GM12878 (cell line): ENCODE measurements at regions not wholly inside any gene's neighbourhood (a gene's known extent, or its start where the extent isn't known, plus 50 kb on each side); places are given as distances from the start of the nearest gene placed in this dataset.

Experiments
- MXI1 ChIP-seq: fragments of 150-350 bp; IDR thresholded peaks from 2 replicates; pipeline ENCODE4 v1.6.1; 2011; ENCODE audit warnings: low read depth, mild to moderate bottlenecking, inconsistent platforms, low read length, improper control_type of control experiment
- NFIC ChIP-seq: IDR thresholded peaks from 2 replicates; pipeline ENCODE4 v1.6.1; 2012; ENCODE audit warnings: low read depth, mild to moderate bottlenecking, inconsistent platforms, low read length, moderate library complexity
- NR2C2 ChIP-seq: IDR thresholded peaks from 2 replicates; pipeline ENCODE4 v1.6.1; 2011; ENCODE audit warnings: borderline replicate concordance, low read depth; ENCODE audit not compliant: control insufficient read depth, insufficient read length
- POLR2AphosphoS5 ChIP-seq: IDR thresholded peaks from 2 replicates; pipeline ENCODE4 v1.6.1; 2011; ENCODE audit warnings: mild to moderate bottlenecking, low read length, inconsistent platforms
- POU2F2 ChIP-seq: IDR thresholded peaks from 3 replicates; pipeline ENCODE4 v1.6.1; 2011; ENCODE audit warnings: low read depth, mild to moderate bottlenecking, low read length, borderline replicate concordance
- RFX5 ChIP-seq: IDR thresholded peaks from 2 replicates; pipeline ENCODE4 v1.6.1; 2011; ENCODE audit warnings: low read depth, low read length, improper control_type of control experiment
- TAF1 ChIP-seq: IDR thresholded peaks from 2 replicates; pipeline ENCODE4 v1.6.1; 2011; ENCODE audit warnings: mild to moderate bottlenecking, low read depth, low read length, borderline replicate concordance
- TF ChIP-seq, protein P1 (sequence below): fragments of 450-650 bp; IDR thresholded peaks from 2 replicates; pipeline ENCODE4 v1.6.1; 2017; ENCODE audit warnings: mild to moderate bottlenecking
- TF ChIP-seq, protein P2 (sequence below): fragments of 450-650 bp; IDR thresholded peaks from 2 replicates; pipeline ENCODE4 v1.6.1; 2018; ENCODE audit warnings: mild to moderate bottlenecking, low read depth, moderate library complexity; ENCODE audit not compliant: partially characterized antibody
- TF ChIP-seq, protein P3 (sequence below), 3 experiments: IDR thresholded peaks in 2 of 3; conservative IDR thresholded peaks in 1 of 3; 2 replicates each; pipeline ENCODE4 v1.5.1; 2011; ENCODE audit warnings: low read depth in 3 of 3, low read length in 3 of 3, mild to moderate bottlenecking in 3 of 3, control low read depth in 2 of 3, moderate library complexity in 2 of 3, inconsistent platforms in 1 of 3, mixed read lengths in 1 of 3; ENCODE audit not compliant: control insufficient read depth in 2 of 3, insufficient read depth in 1 of 3; ENCODE audit errors: extremely low read depth in 1 of 3
- TF ChIP-seq, protein P4 (sequence below): IDR thresholded peaks from 2 replicates; pipeline ENCODE4 v1.6.1; 2011; ENCODE audit warnings: low read depth, mild to moderate bottlenecking, low read length, moderate library complexity, borderline replicate concordance; ENCODE audit errors: extremely low read depth

DNA sequence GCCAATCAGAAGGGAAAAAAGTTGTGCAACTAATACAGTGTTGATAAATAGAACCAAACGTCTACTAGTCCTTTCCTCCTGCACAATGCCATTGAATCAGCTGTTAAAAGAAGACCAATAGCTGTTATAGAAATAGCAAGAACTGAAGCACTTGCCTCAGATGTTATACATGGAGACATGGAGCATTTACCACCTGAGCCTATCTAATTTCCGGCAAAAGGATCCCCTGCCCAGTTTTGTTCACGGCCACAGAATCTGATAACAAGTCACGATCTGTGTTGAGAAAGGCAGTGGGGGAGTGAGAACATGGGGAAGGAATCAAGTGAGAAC, 285.4 kb downstream of the ZEB2 start:
- TF ChIP-seq POU2F2 (no peak), TAF1 (no peak), POLR2AphosphoS5 (no peak), NR2C2 (no peak), RFX5 (no peak), MXI1 (no peak), NFIC (no peak)
- TF ChIP-seq, protein P1, sequence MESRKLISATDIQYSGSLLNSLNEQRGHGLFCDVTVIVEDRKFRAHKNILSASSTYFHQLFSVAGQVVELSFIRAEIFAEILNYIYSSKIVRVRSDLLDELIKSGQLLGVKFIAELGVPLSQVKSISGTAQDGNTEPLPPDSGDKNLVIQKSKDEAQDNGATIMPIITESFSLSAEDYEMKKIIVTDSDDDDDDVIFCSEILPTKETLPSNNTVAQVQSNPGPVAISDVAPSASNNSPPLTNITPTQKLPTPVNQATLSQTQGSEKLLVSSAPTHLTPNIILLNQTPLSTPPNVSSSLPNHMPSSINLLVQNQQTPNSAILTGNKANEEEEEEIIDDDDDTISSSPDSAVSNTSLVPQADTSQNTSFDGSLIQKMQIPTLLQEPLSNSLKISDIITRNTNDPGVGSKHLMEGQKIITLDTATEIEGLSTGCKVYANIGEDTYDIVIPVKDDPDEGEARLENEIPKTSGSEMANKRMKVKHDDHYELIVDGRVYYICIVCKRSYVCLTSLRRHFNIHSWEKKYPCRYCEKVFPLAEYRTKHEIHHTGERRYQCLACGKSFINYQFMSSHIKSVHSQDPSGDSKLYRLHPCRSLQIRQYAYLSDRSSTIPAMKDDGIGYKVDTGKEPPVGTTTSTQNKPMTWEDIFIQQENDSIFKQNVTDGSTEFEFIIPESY = no peak
- TF ChIP-seq, protein P2, sequence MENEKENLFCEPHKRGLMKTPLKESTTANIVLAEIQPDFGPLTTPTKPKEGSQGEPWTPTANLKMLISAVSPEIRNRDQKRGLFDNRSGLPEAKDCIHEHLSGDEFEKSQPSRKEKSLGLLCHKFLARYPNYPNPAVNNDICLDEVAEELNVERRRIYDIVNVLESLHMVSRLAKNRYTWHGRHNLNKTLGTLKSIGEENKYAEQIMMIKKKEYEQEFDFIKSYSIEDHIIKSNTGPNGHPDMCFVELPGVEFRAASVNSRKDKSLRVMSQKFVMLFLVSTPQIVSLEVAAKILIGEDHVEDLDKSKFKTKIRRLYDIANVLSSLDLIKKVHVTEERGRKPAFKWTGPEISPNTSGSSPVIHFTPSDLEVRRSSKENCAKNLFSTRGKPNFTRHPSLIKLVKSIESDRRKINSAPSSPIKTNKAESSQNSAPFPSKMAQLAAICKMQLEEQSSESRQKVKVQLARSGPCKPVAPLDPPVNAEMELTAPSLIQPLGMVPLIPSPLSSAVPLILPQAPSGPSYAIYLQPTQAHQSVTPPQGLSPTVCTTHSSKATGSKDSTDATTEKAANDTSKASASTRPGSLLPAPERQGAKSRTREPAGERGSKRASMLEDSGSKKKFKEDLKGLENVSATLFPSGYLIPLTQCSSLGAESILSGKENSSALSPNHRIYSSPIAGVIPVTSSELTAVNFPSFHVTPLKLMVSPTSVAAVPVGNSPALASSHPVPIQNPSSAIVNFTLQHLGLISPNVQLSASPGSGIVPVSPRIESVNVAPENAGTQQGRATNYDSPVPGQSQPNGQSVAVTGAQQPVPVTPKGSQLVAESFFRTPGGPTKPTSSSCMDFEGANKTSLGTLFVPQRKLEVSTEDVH = no peak
- TF ChIP-seq, protein P3, sequence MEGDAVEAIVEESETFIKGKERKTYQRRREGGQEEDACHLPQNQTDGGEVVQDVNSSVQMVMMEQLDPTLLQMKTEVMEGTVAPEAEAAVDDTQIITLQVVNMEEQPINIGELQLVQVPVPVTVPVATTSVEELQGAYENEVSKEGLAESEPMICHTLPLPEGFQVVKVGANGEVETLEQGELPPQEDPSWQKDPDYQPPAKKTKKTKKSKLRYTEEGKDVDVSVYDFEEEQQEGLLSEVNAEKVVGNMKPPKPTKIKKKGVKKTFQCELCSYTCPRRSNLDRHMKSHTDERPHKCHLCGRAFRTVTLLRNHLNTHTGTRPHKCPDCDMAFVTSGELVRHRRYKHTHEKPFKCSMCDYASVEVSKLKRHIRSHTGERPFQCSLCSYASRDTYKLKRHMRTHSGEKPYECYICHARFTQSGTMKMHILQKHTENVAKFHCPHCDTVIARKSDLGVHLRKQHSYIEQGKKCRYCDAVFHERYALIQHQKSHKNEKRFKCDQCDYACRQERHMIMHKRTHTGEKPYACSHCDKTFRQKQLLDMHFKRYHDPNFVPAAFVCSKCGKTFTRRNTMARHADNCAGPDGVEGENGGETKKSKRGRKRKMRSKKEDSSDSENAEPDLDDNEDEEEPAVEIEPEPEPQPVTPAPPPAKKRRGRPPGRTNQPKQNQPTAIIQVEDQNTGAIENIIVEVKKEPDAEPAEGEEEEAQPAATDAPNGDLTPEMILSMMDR (IDR thresholded peaks at IDR 0.05 in 2 of 3, conservative IDR thresholded peaks at IDR 0.05 in 1 of 3; ENCODE audit: control insufficient read depth in 2 of 3, extremely low read depth in 1 of 3, insufficient read depth in 1 of 3, low read depth in 3 of 3, low read length in 3 of 3) = no peak
- TF ChIP-seq, protein P4, sequence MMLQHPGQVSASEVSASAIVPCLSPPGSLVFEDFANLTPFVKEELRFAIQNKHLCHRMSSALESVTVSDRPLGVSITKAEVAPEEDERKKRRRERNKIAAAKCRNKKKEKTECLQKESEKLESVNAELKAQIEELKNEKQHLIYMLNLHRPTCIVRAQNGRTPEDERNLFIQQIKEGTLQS = no peak
